ENCODE measurements at regions not wholly inside any gene's neighbourhood (a gene's known extent, or its start where the extent isn't known, plus 50 kb on each side); places are given as distances from the start of the nearest gene placed in this dataset.
"Not testable (repeated sequence)": the region's sequence is repeated elsewhere in the genome, so short reads cannot be mapped to it uniquely, and the experiment has no call there.

- DNase-seq: no peak
- no peaks in the 10 kb centered on the region for H3K4me1 ChIP-seq
- no peak overlapping the region for H3K4me3 ChIP-seq
- no peak overlapping the region for H3K27ac ChIP-seq
- TF ChIP-seq POLR2AphosphoS5 (IDR thresholded peaks at IDR 0.05): no peak
- TF ChIP-seq EP300 (IDR thresholded peaks at IDR 0.05): no peak
- no peak for TF ChIP-seq CTCF (IDR thresholded peaks at IDR 0.05)
- intact Hi-C loops (cut with DNase I): no loop called here
- no peaks in the 10 kb centered on the region for H3K27me3 ChIP-seq
- WGBS, 2 donors: 83 to 86% methylated on average over 3 of the region's 3 CpGs
- H3K36me3 ChIP-seq: no peaks in the 10 kb centered on the region
- H3K9me3 ChIP-seq: peaks cover 0 to 3% (median 0%) of the 10 kb centered on the region in 4 donors
Measured at GRCh38 chr1:189323091-189323490, 1154.6 kb downstream of the BRINP3 start.

- DNase-seq; H3K9me3 ChIP-seq; intact Hi-C loops (cut with DNase I); H3K4me3 ChIP-seq; H3K27me3 ChIP-seq; H3K27ac ChIP-seq; H3K36me3 ChIP-seq; H3K4me1 ChIP-seq: not testable (repeated sequence)
- WGBS, 2 donors: 80 to 88% methylated on average over 13 of the region's 13 CpGs
Measured at GRCh38 chr1:189331071-189331470, 1146.6 kb downstream of the BRINP3 start.

GRCh38 chr1:189336115-189337100, 1141.3 kb downstream of the BRINP3 start:
- no peaks in the 10 kb centered on the region for H3K27me3 ChIP-seq
- TF ChIP-seq CTCF (IDR thresholded peaks at IDR 0.05): no peak
- no peak for TF ChIP-seq POLR2AphosphoS5 (IDR thresholded peaks at IDR 0.05)
- no peak for TF ChIP-seq POLR2A (IDR thresholded peaks at IDR 0.05)
- TF ChIP-seq EP300 (IDR thresholded peaks at IDR 0.05): no peak
- WGBS, 2 donors: 87 to 91% methylated on average over 17 of the region's 17 CpGs
- no peak overlapping the region for H3K27ac ChIP-seq
- intact Hi-C loops (cut with DNase I): no loop called here
- no peaks in the 10 kb centered on the region for H3K36me3 ChIP-seq
- H3K4me3 ChIP-seq: no peak overlapping the region
- no peaks in the 10 kb centered on the region for H3K4me1 ChIP-seq
- H3K9me3 ChIP-seq: no peaks in the 10 kb centered on the region
- no peak for DNase-seq

GRCh38 chr1:189349607-189350006, 1128.1 kb downstream of the BRINP3 start:
- 79 to 85% methylated on average over 4 of the region's 4 CpGs for WGBS, 2 donors
- H3K27me3 ChIP-seq: no peaks in the 10 kb centered on the region
- no peak for DNase-seq

More at GRCh38 chr1:189349607-189350006, 1128.1 kb downstream of the BRINP3 start:
- H3K36me3 ChIP-seq: no peaks in the 10 kb centered on the region
- H3K4me3 ChIP-seq: no peak overlapping the region
- no peaks in the 10 kb centered on the region for H3K9me3 ChIP-seq
- TF ChIP-seq CTCF (IDR thresholded peaks at IDR 0.05) (no peak), EP300 (IDR thresholded peaks at IDR 0.05) (no peak), POLR2A (IDR thresholded peaks at IDR 0.05) (no peak), POLR2AphosphoS5 (IDR thresholded peaks at IDR 0.05) (no peak)
- H3K27ac ChIP-seq: no peak overlapping the region
- intact Hi-C loops (cut with DNase I): no loop called here
- H3K4me1 ChIP-seq: no peaks in the 10 kb centered on the region

All from sigmoid colon (tissue), 6 donors.